ENCODE measurements at regions not wholly inside any gene's neighbourhood (a gene's known extent, or its start where the extent isn't known, plus 50 kb on each side); places are given as distances from the start of the nearest gene placed in this dataset.

DNA sequence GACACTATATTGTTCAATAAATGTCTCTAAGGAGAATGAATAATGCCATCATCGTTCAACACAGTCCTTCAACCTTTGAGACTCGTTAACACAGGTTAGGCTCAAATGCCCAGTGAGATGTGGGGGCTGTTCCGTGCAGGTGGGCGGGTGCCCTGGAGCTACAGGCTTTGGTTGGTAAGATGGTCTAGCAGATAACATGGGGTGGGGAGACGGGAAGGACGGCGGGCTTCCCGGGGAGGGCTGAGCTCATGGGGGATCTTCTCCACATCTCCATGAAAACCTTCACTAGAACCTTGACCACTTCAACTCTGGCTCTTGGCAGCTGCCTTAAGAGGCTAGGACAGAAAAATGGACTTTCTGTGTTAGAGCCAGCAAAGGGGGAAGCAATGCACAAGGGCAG is 134.1 kb upstream of the TCERG1L start:
- no peak for FAIRE-seq

GRCh38 chr10:131446171-131446570 is 134.7 kb upstream of the TCERG1L start:
- FAIRE-seq, result no peak

GRCh38 chr10:131448171-131448570 is 136.7 kb upstream of the TCERG1L start:
- no peak for FAIRE-seq

DNA sequence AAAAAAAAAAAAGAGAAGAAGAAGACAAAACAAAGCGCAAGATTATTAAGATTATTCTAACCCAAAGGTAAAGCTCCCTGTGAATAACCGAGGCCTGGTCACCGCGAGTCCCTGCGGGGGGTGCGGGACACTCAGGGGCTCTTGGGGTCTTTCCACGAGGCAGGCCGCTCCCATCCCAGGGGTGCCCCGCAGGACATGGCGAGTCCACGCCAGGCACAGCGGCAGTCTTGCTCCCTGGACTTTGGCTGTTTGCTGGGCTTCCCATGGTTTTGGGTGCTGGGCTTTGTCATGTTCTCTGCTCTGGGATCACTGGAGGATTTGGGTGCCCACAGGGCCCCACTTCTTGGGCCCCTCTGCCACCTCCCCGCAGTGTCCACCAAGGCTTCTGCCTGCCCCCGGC is 137.4 kb upstream of the TCERG1L start:
- FAIRE-seq, result no peak

- FAIRE-seq, result no peak
These were observed 138.8 kb upstream of the TCERG1L start for GRCh38 chr10:131450216-131450765.

DNA sequence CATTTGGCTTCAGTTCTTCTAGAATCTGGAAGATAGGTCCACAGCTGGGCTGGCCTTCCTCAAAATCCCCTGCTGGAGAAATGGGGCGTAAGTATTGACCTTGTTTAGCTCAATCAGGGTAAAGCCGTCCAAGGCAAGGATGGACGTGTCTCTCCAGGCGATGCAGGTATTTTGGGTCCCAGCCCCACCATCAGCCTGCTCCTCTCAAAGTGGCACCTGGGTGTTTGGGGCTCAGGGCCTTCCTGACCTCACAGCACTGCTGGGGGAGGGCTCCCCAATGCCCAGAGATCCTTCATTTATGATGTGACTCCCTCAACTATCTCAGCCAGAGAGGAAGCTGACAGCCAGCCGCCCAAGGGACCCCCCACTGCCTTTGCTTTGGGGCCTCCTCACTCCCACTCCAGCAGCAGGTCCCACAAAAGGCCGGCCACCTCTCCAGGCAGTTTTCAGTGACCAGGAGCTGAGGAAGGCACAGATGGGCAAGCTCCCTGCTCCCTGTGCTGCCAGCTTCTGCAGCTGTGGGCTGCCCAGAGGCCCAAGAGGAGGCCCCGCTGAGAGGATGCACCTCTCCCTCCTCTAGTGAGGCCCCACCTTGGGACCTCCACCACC is 140.0 kb upstream of the TCERG1L start:
- FAIRE-seq, result no peak

- no peak for FAIRE-seq
These were observed 141.6 kb upstream of the TCERG1L start for GRCh38 chr10:131452926-131453720.

DNA sequence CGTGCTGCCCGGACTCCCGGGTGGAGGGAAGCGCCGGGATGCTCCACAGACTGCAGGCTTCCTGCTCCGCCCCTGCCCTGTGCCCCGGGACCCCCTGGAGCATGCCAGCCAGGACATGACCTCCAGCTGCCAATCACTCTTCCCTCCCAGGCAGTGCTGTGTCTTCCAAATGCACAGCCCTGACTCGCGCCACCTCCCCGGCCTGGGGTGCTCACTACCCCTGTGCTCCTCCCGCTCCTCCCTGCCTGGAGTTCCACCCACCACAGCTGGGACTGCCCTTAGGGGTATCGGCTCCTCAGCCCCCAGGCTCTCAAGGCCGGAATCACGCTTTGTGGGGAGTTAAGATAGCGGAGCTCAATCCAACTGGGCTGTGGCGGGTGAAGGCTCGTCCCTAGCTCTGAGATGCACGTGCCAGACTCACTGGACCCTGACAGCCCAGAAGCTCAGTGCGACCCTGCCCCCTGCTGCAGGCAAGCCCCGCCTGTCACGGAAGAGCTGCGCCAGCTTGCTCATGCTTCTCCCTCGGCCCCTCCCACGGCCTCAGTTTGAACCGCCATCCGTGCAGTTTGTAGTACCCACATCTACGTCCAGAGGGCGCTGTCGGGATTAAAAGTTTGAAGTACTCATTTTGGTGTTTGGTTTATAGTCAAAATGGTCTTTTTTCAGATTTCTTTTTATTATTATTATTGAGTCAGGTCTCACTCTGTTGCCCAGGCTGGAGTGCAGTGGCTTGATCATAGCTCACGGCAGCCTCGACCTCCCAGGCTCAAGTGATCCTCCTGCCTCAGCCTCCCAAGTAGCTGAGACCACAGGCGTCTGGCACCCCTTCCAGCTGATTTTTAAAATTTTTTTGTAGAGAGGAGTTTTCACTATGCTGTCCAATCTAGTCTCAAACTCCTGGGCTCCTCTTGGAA is 142.5 kb upstream of the TCERG1L start:
- FAIRE-seq, result no peak

DNA sequence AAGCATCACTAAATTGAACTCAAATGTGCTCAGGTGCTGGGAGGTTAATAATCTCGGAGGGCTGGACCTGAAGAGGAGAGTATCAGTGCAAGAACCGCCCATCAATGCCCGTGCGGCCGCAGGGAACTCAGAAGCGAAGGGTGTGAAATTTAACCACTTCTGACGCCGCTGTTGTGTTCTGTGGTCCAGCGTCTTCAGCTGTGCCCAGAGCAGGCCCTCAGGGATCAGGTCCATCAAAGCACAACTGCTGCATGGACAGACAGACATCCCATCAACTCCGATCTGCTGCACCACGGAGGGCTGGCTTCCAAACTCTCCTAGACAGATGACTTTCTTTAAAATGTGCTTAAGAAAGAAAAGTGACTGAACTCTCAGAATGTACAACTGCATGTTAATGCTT is 144.9 kb upstream of the TCERG1L start:
- no peak for FAIRE-seq

GRCh38 chr10:131461093-131461492 is 149.6 kb upstream of the TCERG1L start:
- FAIRE-seq, result no peak

- no peak for FAIRE-seq
These were observed 153.3 kb upstream of the TCERG1L start for GRCh38 chr10:131464789-131465188.

DNA sequence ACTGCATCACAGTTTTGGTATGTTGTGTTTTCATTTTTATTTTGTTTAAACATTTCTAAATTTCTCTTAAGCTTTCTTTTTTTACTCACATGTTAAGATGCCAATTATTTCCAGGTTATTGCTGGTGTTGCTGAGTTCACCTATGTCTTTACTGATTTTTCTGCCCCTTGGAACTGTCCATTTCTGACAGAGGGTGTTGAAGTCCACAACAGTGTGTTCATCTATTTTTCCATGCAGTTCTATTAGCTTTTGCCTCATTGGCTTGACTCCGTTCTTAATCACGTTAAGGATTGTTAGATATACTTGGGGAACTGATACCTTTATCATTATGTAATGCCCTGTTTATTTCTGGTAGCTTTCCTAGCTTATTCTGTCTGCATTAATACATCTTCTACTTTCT is 158.0 kb upstream of the TCERG1L start:
- FAIRE-seq, result no peak

DNA sequence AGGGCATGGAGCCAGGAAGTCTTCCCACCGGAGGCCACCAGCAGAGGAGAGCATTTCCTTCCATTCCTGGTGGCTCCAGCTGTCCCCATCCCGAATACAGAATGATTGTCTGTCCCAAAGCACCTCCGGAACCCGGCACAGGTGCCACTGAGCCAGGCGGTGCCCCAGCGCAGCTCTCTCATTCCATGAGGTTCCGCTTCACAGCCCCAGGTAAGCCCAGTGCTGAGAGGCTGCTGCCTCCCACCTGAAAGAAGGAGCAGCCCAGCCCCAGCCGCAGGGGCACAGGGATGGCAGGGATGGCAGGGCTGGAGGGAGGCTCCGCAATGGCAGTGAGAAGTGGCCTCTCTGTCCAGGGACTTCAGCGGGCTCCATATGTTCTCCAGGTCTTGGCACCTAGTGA is 162.1 kb upstream of the TCERG1L start:
- FAIRE-seq, result no peak

GRCh38 chr10:131474416-131474815 is 162.9 kb upstream of the TCERG1L start:
- no peak for FAIRE-seq

DNA sequence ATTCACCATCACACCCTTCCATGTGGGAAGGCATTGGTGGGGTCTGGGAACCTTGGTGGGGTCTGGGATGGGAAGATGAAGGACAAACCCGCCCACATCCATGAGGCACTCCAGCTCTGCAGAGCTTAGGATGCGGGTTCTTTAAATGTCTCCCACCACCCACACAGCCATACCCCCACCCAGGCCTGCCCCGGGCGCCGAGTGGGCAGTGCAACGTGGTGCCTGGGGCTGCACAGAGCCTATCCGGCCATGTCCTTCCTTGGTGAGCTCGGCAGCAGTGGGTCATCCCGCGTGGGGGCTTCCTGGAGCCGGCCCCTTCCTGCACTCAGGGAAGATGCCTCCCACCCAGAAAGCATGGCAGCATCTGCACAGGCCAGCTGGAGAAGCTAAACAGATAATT is 163.5 kb upstream of the TCERG1L start:
- FAIRE-seq, result no peak

DNA sequence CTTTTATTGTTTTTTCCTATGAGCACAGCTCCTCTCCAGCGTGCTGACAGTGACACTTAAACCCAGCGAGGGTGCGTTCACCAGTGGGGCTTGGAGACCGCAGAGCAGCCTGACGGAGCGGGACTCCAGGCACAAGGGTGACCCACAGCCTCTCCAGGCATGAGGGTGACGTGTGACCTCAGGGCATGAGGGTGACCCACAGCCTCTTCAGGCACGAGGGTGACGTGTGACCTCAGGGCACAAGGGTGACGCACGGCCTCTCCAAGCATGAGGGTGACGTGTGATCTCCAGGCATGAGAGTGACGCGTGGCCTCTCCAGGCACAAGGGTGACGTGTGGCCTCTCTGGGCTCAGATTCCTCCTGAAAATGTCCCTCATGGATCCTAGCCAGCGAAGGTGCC is 164.3 kb upstream of the TCERG1L start:
- FAIRE-seq, result no peak

DNA sequence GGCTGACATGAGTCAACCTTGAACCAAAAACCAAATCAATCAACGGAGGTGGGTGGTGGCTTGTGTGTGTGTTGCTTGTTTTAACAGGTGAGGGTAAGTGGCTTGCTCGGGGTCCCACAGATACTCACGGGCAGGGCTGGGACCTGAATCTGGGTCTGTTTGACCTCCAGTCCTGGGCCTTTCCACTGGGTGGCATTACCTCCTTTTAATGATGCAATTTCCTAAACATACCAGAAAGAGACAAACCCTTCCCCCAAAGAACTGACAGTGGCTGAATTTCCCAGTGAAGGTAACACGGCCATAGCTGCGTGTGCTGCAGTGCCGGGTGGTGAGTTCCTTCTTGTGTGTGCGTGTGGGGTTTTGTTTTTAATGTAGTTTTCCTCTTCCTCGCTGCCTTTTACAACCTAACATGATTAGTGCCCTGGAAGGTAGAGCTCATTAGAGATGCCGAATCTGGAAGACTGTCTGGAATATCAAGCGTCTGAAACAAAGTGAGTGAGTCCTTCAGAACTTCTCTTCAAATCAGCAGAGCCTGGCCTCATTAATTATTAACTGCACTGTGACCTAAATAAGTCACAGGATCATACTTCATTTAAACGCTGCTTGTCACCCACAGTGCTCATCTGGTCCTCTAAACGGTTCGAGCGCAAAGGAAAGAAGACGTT is 166.1 kb upstream of the TCERG1L start:
- no peak for FAIRE-seq

DNA sequence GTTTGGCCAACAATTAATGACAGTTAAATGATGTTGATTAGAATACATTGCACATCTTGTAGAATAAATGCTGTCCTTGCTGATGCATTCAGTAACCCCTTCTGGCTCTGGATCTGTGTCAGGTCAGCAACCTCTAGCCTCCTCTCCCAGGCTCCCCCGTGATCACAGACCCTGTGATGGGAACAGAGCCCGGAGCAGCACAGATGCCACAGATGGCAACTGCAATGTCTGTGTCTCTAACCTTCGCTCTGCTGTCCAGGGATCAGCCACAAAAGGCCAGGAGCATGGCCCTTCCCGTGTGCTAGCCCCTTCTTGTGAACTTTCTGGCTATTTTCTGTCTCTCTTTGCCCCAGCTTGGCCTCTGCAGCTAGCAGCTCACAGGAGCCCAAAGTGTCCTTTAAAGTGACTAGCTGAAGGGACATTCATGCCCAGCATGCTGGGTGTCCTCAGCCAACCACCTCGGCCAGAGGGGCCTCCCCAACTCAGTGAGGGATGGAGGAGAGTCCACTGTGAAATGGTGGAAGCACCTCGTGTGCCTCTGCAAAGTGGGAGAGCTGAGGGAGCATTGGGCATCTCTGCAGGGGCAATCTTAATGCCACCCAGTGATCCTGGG is 167.0 kb upstream of the TCERG1L start:
- FAIRE-seq, result no peak

DNA sequence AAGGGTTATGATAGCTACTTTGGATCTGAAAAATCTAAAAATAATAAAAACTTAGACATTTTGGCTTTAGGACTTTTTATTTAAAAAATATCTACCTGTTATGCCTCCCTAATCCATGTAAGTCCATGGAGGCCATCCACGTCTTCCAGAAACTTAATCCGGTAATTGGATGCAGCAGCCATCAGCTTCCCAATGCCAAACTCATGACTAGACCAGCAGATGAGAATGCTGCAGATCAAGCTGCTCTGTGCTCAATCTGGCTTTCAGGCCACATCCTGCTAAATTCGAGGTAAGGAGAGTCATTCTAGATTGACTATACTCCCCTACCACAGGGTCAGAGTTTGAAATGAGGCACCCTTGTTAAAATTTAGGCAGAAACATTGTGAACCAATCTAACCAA is 168.5 kb upstream of the TCERG1L start:
- FAIRE-seq, result no peak

DNA sequence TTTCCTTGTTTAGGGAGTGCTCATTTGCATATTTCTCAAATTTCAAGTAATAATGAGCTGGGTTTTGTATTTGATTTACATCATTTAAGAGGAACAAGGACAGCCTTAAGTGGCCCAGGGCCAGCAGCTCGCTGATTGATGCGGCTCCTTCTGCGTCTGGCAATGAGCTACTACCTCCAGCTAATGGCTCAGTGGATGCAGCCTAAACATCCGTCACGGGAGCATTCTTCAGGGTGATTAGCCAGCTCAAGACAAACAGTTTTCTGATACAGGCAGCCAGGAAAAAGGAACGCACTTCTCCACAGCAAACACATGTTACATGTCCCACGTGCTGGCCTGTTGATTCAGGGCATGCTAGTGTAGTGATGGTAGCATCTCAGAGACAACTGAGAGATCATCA is 169.3 kb upstream of the TCERG1L start:
- FAIRE-seq, result no peak

DNA sequence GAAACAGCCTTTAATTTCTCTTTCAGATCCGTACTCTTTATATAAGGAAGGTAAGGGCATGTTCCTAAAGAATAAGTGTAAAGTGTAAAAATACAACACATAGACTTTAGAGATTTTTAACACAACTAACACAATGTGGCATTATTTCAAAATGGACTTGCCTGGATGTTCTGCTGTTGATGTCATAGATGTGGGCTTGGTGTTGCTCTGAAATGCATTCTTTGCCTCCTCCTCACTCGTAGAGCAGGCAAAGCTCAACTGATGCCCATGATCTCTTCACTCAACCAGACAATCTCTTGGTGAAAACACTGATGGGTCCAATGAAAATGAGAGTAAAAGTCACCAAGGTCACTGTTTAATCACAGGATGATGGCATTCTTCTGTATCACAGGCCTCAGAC is 174.2 kb upstream of the TCERG1L start:
- no peak for FAIRE-seq

DNA sequence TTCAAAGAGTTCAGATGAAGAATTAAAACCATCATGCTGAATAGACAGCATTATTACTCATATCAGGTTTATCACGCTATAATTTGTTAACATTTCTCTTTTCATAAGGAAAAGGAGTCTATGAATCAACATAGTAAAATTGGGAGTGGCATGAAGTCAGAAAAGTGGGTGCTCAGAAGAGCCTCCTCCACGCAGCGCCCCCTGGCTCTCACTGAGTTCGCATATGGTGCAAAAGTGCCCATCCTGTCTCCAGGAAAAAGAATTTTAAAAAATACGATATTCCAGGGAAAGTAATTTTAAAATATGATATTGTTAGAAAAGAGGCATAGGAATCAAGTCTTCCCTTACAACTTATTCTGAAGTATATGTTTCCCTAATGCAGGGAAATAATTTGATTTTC is 176.3 kb upstream of the TCERG1L start:
- no peak for FAIRE-seq

All from colon (tissue), 2 donors.